IMR-90 (cell line): ENCODE measurements at regions not wholly inside any gene's neighbourhood (a gene's known extent, or its start where the extent isn't known, plus 50 kb on each side); places are given as distances from the start of the nearest gene placed in this dataset.

Experiments used
- ATAC-seq: fragments of 200-7000 bp; cut with Tn5 transposase; 2 replicates; pipeline ENCODE4 v1.9.1; 2020; ENCODE audit warnings: low read depth, mild to moderate bottlenecking, moderate library complexity
- BruUV-seq: library from RNA; stranded (reverse); fragments of 400-500 nt; replicated peaks from 2 replicates; lab custom pipeline; 2021; lab: Mats Ljungman, UMichigan
- CTCF ChIA-PET: fragments of 300-600 bp; formaldehyde crosslinking; extraction: SDS; loops from one replicate; lab custom pipeline; 2021; ENCODE audit warnings: antibody characterized with exemption; lab: Yijun Ruan, JAX
- POLR2A ChIA-PET: fragments of 300-600 bp; sonication (Branson Sonifier 250); formaldehyde crosslinking; loops from one replicate; lab custom pipeline; 2022; ENCODE audit warnings: antibody characterized with exemption; ENCODE audit not compliant: unreplicated experiment; lab: Charles Lee
- DNase-seq: peaks from one replicate; pipeline ENCODE4 v3.0.0; 2013
- H2AFZ ChIP-seq: replicated peaks from 2 replicates; pipeline ENCODE3; 2013; ENCODE audit warnings: low read length, mild to moderate bottlenecking; ENCODE audit not compliant: poor library complexity
- H2AK5ac ChIP-seq: 2 replicates; pipeline ENCODE4 v1.6.1; 2013; ENCODE audit warnings: low read depth, low read length, inconsistent platforms
- H2AK9ac ChIP-seq: replicated peaks from 2 replicates; pipeline ENCODE3; 2013; ENCODE audit warnings: mild to moderate bottlenecking, low read depth, low read length, moderate library complexity; ENCODE audit not compliant: poor library complexity
- H2BK120ac ChIP-seq: 2 replicates; pipeline ENCODE4 v1.6.1; 2013; ENCODE audit warnings: low read depth, low read length, inconsistent platforms
- H2BK15ac ChIP-seq: 3 replicates; pipeline ENCODE4 v1.6.1; 2013; ENCODE audit warnings: low read depth, low read length, inconsistent platforms
- H2BK20ac ChIP-seq: 2 replicates; pipeline ENCODE4 v1.6.1; 2013; ENCODE audit warnings: low read depth, mild to moderate bottlenecking, inconsistent platforms, low read length, moderate library complexity
- H2BK5ac ChIP-seq: 2 replicates; pipeline ENCODE4 v1.6.1; 2013; ENCODE audit warnings: mild to moderate bottlenecking, low read depth, low read length, inconsistent platforms; ENCODE audit not compliant: poor library complexity, severe bottlenecking
- H3K14ac ChIP-seq: replicated peaks from 2 replicates; pipeline ENCODE4 v1.6.1; 2013; ENCODE audit warnings: low read depth, low read length, inconsistent platforms
- H3K18ac ChIP-seq: 2 replicates; pipeline ENCODE4 v1.6.1; 2013; ENCODE audit warnings: low read depth, low read length, control low read depth
- H3K23ac ChIP-seq: 2 replicates; pipeline ENCODE4 v1.6.1; 2013; ENCODE audit warnings: low read depth, low read length, inconsistent platforms
- H3K27ac ChIP-seq: 2 replicates; pipeline ENCODE4 v1.5.1; 2013; ENCODE audit warnings: mild to moderate bottlenecking, control low read depth, low read length; ENCODE audit not compliant: insufficient read depth
- H3K27me3 ChIP-seq: 2 replicates; pipeline ENCODE4 v1.6.1; 2013; ENCODE audit warnings: low read length; ENCODE audit not compliant: control insufficient read depth, insufficient read depth
- H3K36me3 ChIP-seq: 2 replicates; pipeline ENCODE4 v1.6.1; 2013; ENCODE audit warnings: low read length, mixed read lengths; ENCODE audit not compliant: control insufficient read depth, insufficient read depth
- H3K4ac ChIP-seq: 2 replicates; pipeline ENCODE4 v1.6.1; 2013; ENCODE audit warnings: low read depth, low read length, inconsistent platforms
- H3K4me1 ChIP-seq: 2 replicates; pipeline ENCODE4 v1.6.1; 2013; ENCODE audit warnings: low read length, mixed read lengths; ENCODE audit not compliant: control insufficient read depth, insufficient read depth
- H3K4me2 ChIP-seq: 2 replicates; pipeline ENCODE4 v1.6.1; 2013; ENCODE audit warnings: low read depth, mild to moderate bottlenecking, control low read depth, low read length, moderate library complexity
- H3K4me3 ChIP-seq: 2 replicates; pipeline ENCODE4 v1.5.1; 2013; ENCODE audit warnings: low read depth, mild to moderate bottlenecking, control low read depth, low read length, moderate library complexity; ENCODE audit not compliant: insufficient read depth
- H3K56ac ChIP-seq: 2 replicates; pipeline ENCODE4 v1.6.1; 2013; ENCODE audit warnings: low read length, inconsistent platforms; ENCODE audit not compliant: insufficient read depth; ENCODE audit errors: extremely low read depth
- H3K79me1 ChIP-seq, 2 experiments: 2 replicates each; pipeline ENCODE4 v1.6.1; 2013; ENCODE audit warnings: low read length in 2 of 2, inconsistent platforms in 1 of 2, low read depth in 1 of 2
- H3K9ac ChIP-seq: 2 replicates; pipeline ENCODE4 v1.6.1; 2013; ENCODE audit warnings: low read depth, low read length, control low read depth
- H3K9me1 ChIP-seq: 2 replicates; pipeline ENCODE4 v1.6.1; 2013; ENCODE audit warnings: low read length, inconsistent platforms; ENCODE audit not compliant: insufficient read depth
- H3K9me3 ChIP-seq: 2 replicates; pipeline ENCODE4 v1.6.1; 2013; ENCODE audit warnings: low read length; ENCODE audit not compliant: control insufficient read depth, insufficient read depth
- H4K20me1 ChIP-seq: 2 replicates; pipeline ENCODE4 v1.6.1; 2013; ENCODE audit warnings: low read length, inconsistent platforms; ENCODE audit not compliant: insufficient read depth
- H4K5ac ChIP-seq: 2 replicates; pipeline ENCODE4 v1.6.1; 2013; ENCODE audit warnings: mild to moderate bottlenecking, low read depth, low read length, control low read depth
- H4K8ac ChIP-seq, 2 experiments: 2 replicates each; pipeline ENCODE4 v1.6.1; 2013; ENCODE audit warnings: low read depth in 2 of 2, low read length in 2 of 2, control low read depth in 1 of 2, inconsistent platforms in 1 of 2
- H4K91ac ChIP-seq: 2 replicates; pipeline ENCODE4 v1.6.1; 2013; ENCODE audit warnings: low read depth, low read length, inconsistent platforms; ENCODE audit not compliant: insufficient read depth
- BHLHE40 ChIP-seq: fragments of 150-350 bp; IDR thresholded peaks from 2 replicates; pipeline ENCODE4 v1.6.1; 2016; ENCODE audit warnings: mild to moderate bottlenecking, low read depth, low read length
- CEBPB ChIP-seq: IDR thresholded peaks from 2 replicates; pipeline ENCODE4 v1.6.1; 2012; ENCODE audit warnings: low read depth, low read length, improper control_type of control experiment
- CHD1 ChIP-seq: IDR thresholded peaks from 2 replicates; pipeline ENCODE4 v1.6.1; 2012; ENCODE audit warnings: low read depth, low read length, improper control_type of control experiment
- CTCF ChIP-seq: conservative IDR thresholded peaks from 2 replicates; pipeline ENCODE4 v1.5.1; 2012; ENCODE audit warnings: mild to moderate bottlenecking, low read depth, low read length, improper control_type of control experiment
- ELK1 ChIP-seq: fragments of 150-350 bp; IDR thresholded peaks from 2 replicates; pipeline ENCODE4 v1.6.1; 2016; ENCODE audit warnings: low read depth, mild to moderate bottlenecking, low read length, moderate library complexity, borderline replicate concordance
- FOS ChIP-seq: fragments of 150-350 bp; IDR thresholded peaks from 2 replicates; pipeline ENCODE4 v1.6.1; 2016; ENCODE audit warnings: low read depth, low read length
- MAFK ChIP-seq: IDR thresholded peaks from 2 replicates; pipeline ENCODE4 v1.6.1; 2012; ENCODE audit warnings: low read depth, low read length, improper control_type of control experiment
- MAZ ChIP-seq: IDR thresholded peaks from 2 replicates; pipeline ENCODE4 v1.6.1; 2012; ENCODE audit warnings: low read depth, mild to moderate bottlenecking, low read length, improper control_type of control experiment, moderate library complexity, borderline replicate concordance
- MXI1 ChIP-seq: IDR thresholded peaks from 2 replicates; pipeline ENCODE4 v1.6.1; 2012; ENCODE audit warnings: low read depth, mild to moderate bottlenecking, low read length, moderate library complexity, borderline replicate concordance
- NFE2L2 ChIP-seq: fragments of 150-350 bp; IDR thresholded peaks from 2 replicates; pipeline ENCODE4 v1.6.1; 2016; ENCODE audit warnings: low read depth, mild to moderate bottlenecking, low read length
- POLR2A ChIP-seq: IDR thresholded peaks from 2 replicates; pipeline ENCODE4 v1.6.1; 2012; ENCODE audit warnings: mild to moderate bottlenecking, low read depth, low read length
- RAD21 ChIP-seq: IDR thresholded peaks from 2 replicates; pipeline ENCODE4 v1.6.1; 2012; ENCODE audit warnings: low read length, improper control_type of control experiment
- RCOR1 ChIP-seq: IDR thresholded peaks from 2 replicates; pipeline ENCODE4 v1.6.1; 2012; ENCODE audit warnings: mild to moderate bottlenecking, low read length, improper control_type of control experiment; ENCODE audit not compliant: insufficient replicate concordance
- RFX5 ChIP-seq: IDR thresholded peaks from 2 replicates; pipeline ENCODE4 v1.8.0; 2012; ENCODE audit warnings: low read depth, mild to moderate bottlenecking, low read length, moderate library complexity
- SMC3 ChIP-seq: fragments of 150-350 bp; IDR thresholded peaks from 2 replicates; pipeline ENCODE4 v1.6.1; 2016; ENCODE audit warnings: low read depth, mild to moderate bottlenecking, antibody characterized with exemption, low read length, moderate library complexity
- USF2 ChIP-seq: fragments of 150-350 bp; IDR thresholded peaks from 2 replicates; pipeline ENCODE4 v1.6.1; 2017; ENCODE audit warnings: mild to moderate bottlenecking, antibody characterized with exemption, low read length, low read depth
- WGBS, 2 experiments: methylation state at CpG; one replicate each; pipeline versions ENCODE4 v1.1.5 to v1.1.7; 2013; ENCODE audit warnings: missing lambda C conversion rate in 2 of 2; ENCODE audit not compliant: insufficient read length in 1 of 2; ENCODE audit errors: extremely low coverage in 2 of 2; 5-methylcytosine and 5-hydroxymethylcytosine counted together
- dilution Hi-C: fragments of 300-500 bp; cut with HindIII; formaldehyde crosslinking; loops from one replicate; pipeline ENCODE4 v1.14.3; 2018; ENCODE audit warnings: low sequenced_read_pairs; ENCODE audit not compliant: unreplicated experiment
- in situ Hi-C: fragments of 300-500 bp; cut with MboI; formaldehyde crosslinking; loops from 3 replicates; pipeline ENCODE4 v1.14.3; 2019; ENCODE audit warnings: low sequenced_read_pairs, inconsistent platforms, mixed read lengths
- intact Hi-C: fragments of 100-400 bp; cut with micrococcal nuclease; formaldehyde crosslinking; loops from 2 replicates; pipeline ENCODE4 v1.10.0; 2022

- BruUV-seq = no TSS peak
- DNase-seq (no peak), ATAC-seq (no peak)
- Histone ChIP-seq H3K9me1 (no peaks in the 10 kb centered on the region), H3K23ac (no peak overlapping the region), H3K36me3 (no peaks in the 10 kb centered on the region), H3K56ac (no peak overlapping the region), H3K27ac (no peak overlapping the region), H3K9ac (no peak overlapping the region), H4K91ac (no peak overlapping the region), H2AK5ac (no peak overlapping the region), H3K4me2 (no peak overlapping the region), H4K20me1 (no peaks in the 10 kb centered on the region), H3K27me3 (no peaks in the 10 kb centered on the region), H2AK9ac (no peak overlapping the region), H3K4me3 (no peak overlapping the region), H3K18ac (no peak overlapping the region), H3K14ac (no peak overlapping the region), H3K4ac (no peak overlapping the region), H2BK20ac (no peak overlapping the region), H3K4me1 (peaks cover 6% of the 10 kb centered on the region; the same call in 1 of the 2 replicates), H2BK15ac (no peak overlapping the region), H2AFZ (no peak overlapping the region), H2BK5ac (no peak overlapping the region), H2BK120ac (no peak overlapping the region), H3K79me1 (no peaks in the 10 kb centered on the region), H4K8ac (no peak overlapping the region), H3K9me3 (peaks cover 7% of the 10 kb centered on the region; the same call in 1 of the 2 replicates), H4K5ac (no peak overlapping the region)
- in situ Hi-C loops (no loop called here), dilution Hi-C loops (no loop called here), intact Hi-C loops (no loop called here)
- POLR2A ChIA-PET = no interaction called here
- 53% methylated on average over 2 of the region's 10 CpGs; no CpG with 5 or more reads in 1 of the 2 experiments for WGBS, 2 experiments
- TF ChIP-seq USF2 (no peak), SMC3 (no peak), CTCF (no peak), RCOR1 (no peak), MAZ (no peak), POLR2A (no peak), MAFK (no peak), ELK1 (no peak), CHD1 (no peak), RAD21 (no peak), NFE2L2 (no peak), BHLHE40 (no peak), RFX5 (no peak), CEBPB (no peak), FOS (no peak), MXI1 (no peak)
- CTCF ChIA-PET = no interaction called here
These were observed 158.0 kb upstream of the MGMT start for GRCh38 chr10:129308953-129309564.
